ENCODE measurements at regions not wholly inside any gene's neighbourhood (a gene's known extent, or its start where the extent isn't known, plus 50 kb on each side); places are given as distances from the start of the nearest gene placed in this dataset.

GRCh38 chr15:37490707-37491106, 390.4 kb upstream of the MEIS2 start:
- H3K4me1 ChIP-seq (ENCODE audit: control insufficient read depth, insufficient read depth, low read length, unreplicated experiment): no peaks in the 10 kb centered on the region
- no peaks in the 10 kb centered on the region for H3K27me3 ChIP-seq (ENCODE audit: insufficient read depth, low read length)
- no peaks in the 10 kb centered on the region for H3K79me2 ChIP-seq (ENCODE audit: control insufficient read depth, insufficient read depth, low read length, unreplicated experiment)
- H3K4me3 ChIP-seq (ENCODE audit: low read depth, low read length): no peak overlapping the region
- H3K27ac ChIP-seq (ENCODE audit: low read depth, low read length): no peak overlapping the region
- H3K36me3 ChIP-seq (ENCODE audit: insufficient read depth, low read length): no peaks in the 10 kb centered on the region
- H2AFZ ChIP-seq (ENCODE audit: low read length, unreplicated experiment): no peak overlapping the region

GRCh38 chr15:37516621-37517020, 416.3 kb upstream of the MEIS2 start:
- no peaks in the 10 kb centered on the region for H3K27me3 ChIP-seq (ENCODE audit: insufficient read depth, low read length)
- no peak overlapping the region for H2AFZ ChIP-seq (ENCODE audit: low read length, unreplicated experiment)
- H3K79me2 ChIP-seq (ENCODE audit: control insufficient read depth, insufficient read depth, low read length, unreplicated experiment): no peaks in the 10 kb centered on the region
- H3K4me3 ChIP-seq (ENCODE audit: low read depth, low read length): no peak overlapping the region
- no peaks in the 10 kb centered on the region for H3K36me3 ChIP-seq (ENCODE audit: insufficient read depth, low read length)
- no peaks in the 10 kb centered on the region for H3K4me1 ChIP-seq (ENCODE audit: control insufficient read depth, insufficient read depth, low read length, unreplicated experiment)
- no peak overlapping the region for H3K27ac ChIP-seq (ENCODE audit: low read depth, low read length)

GRCh38 chr15:37517191-37517895, 417.0 kb upstream of the MEIS2 start:
- Histone ChIP-seq H3K79me2 (ENCODE audit: control insufficient read depth, insufficient read depth, low read length, unreplicated experiment) (no peaks in the 10 kb centered on the region), H3K4me1 (ENCODE audit: control insufficient read depth, insufficient read depth, low read length, unreplicated experiment) (no peaks in the 10 kb centered on the region), H3K27ac (ENCODE audit: low read depth, low read length) (no peak overlapping the region), H3K4me3 (ENCODE audit: low read depth, low read length) (no peak overlapping the region), H3K36me3 (ENCODE audit: insufficient read depth, low read length) (no peaks in the 10 kb centered on the region), H3K27me3 (ENCODE audit: insufficient read depth, low read length) (no peaks in the 10 kb centered on the region), H2AFZ (ENCODE audit: low read length, unreplicated experiment) (no peak overlapping the region)

GRCh38 chr15:37518436-37518835, 416.0 kb upstream of the TMCO5A start:
- no peaks in the 10 kb centered on the region for H3K4me1 ChIP-seq (ENCODE audit: control insufficient read depth, insufficient read depth, low read length, unreplicated experiment)
- H2AFZ ChIP-seq (ENCODE audit: low read length, unreplicated experiment): no peak overlapping the region
- H3K36me3 ChIP-seq (ENCODE audit: insufficient read depth, low read length): no peaks in the 10 kb centered on the region
- no peaks in the 10 kb centered on the region for H3K79me2 ChIP-seq (ENCODE audit: control insufficient read depth, insufficient read depth, low read length, unreplicated experiment)
- H3K4me3 ChIP-seq (ENCODE audit: low read depth, low read length): no peak overlapping the region
- H3K27me3 ChIP-seq (ENCODE audit: insufficient read depth, low read length): no peaks in the 10 kb centered on the region
- no peak overlapping the region for H3K27ac ChIP-seq (ENCODE audit: low read depth, low read length)

GRCh38 chr15:37520026-37520425, 414.4 kb upstream of the TMCO5A start:
- H3K27ac ChIP-seq (ENCODE audit: low read depth, low read length): no peak overlapping the region
- no peaks in the 10 kb centered on the region for H3K27me3 ChIP-seq (ENCODE audit: insufficient read depth, low read length)
- H3K4me1 ChIP-seq (ENCODE audit: control insufficient read depth, insufficient read depth, low read length, unreplicated experiment): no peaks in the 10 kb centered on the region
- no peak overlapping the region for H3K4me3 ChIP-seq (ENCODE audit: low read depth, low read length)
- H2AFZ ChIP-seq (ENCODE audit: low read length, unreplicated experiment): no peak overlapping the region
- H3K36me3 ChIP-seq (ENCODE audit: insufficient read depth, low read length): no peaks in the 10 kb centered on the region
- no peaks in the 10 kb centered on the region for H3K79me2 ChIP-seq (ENCODE audit: control insufficient read depth, insufficient read depth, low read length, unreplicated experiment)

GRCh38 chr15:37520882-37521281, 413.6 kb upstream of the TMCO5A start:
- no peaks in the 10 kb centered on the region for H3K27me3 ChIP-seq (ENCODE audit: insufficient read depth, low read length)
- H3K79me2 ChIP-seq (ENCODE audit: control insufficient read depth, insufficient read depth, low read length, unreplicated experiment): no peaks in the 10 kb centered on the region
- H3K27ac ChIP-seq (ENCODE audit: low read depth, low read length): no peak overlapping the region
- H3K36me3 ChIP-seq (ENCODE audit: insufficient read depth, low read length): no peaks in the 10 kb centered on the region
- H2AFZ ChIP-seq (ENCODE audit: low read length, unreplicated experiment): no peak overlapping the region
- no peak overlapping the region for H3K4me3 ChIP-seq (ENCODE audit: low read depth, low read length)
- H3K4me1 ChIP-seq (ENCODE audit: control insufficient read depth, insufficient read depth, low read length, unreplicated experiment): no peaks in the 10 kb centered on the region

- no peaks in the 10 kb centered on the region for H3K36me3 ChIP-seq (ENCODE audit: insufficient read depth, low read length)
- H3K27ac ChIP-seq (ENCODE audit: low read depth, low read length): no peak overlapping the region
- H3K27me3 ChIP-seq (ENCODE audit: insufficient read depth, low read length): no peaks in the 10 kb centered on the region
- no peaks in the 10 kb centered on the region for H3K79me2 ChIP-seq (ENCODE audit: control insufficient read depth, insufficient read depth, low read length, unreplicated experiment)
- no peak overlapping the region for H2AFZ ChIP-seq (ENCODE audit: low read length, unreplicated experiment)
- H3K4me1 ChIP-seq (ENCODE audit: control insufficient read depth, insufficient read depth, low read length, unreplicated experiment): no peaks in the 10 kb centered on the region
- no peak overlapping the region for H3K4me3 ChIP-seq (ENCODE audit: low read depth, low read length)
Measured at GRCh38 chr15:37524601-37525000, 409.8 kb upstream of the TMCO5A start.

GRCh38 chr15:37528432-37528831, 406.0 kb upstream of the TMCO5A start:
- no peaks in the 10 kb centered on the region for H3K4me1 ChIP-seq (ENCODE audit: control insufficient read depth, insufficient read depth, low read length, unreplicated experiment)
- H3K27ac ChIP-seq (ENCODE audit: low read depth, low read length): no peak overlapping the region
- H3K36me3 ChIP-seq (ENCODE audit: insufficient read depth, low read length): no peaks in the 10 kb centered on the region
- no peaks in the 10 kb centered on the region for H3K27me3 ChIP-seq (ENCODE audit: insufficient read depth, low read length)
- no peak overlapping the region for H2AFZ ChIP-seq (ENCODE audit: low read length, unreplicated experiment)
- no peak overlapping the region for H3K4me3 ChIP-seq (ENCODE audit: low read depth, low read length)
- no peaks in the 10 kb centered on the region for H3K79me2 ChIP-seq (ENCODE audit: control insufficient read depth, insufficient read depth, low read length, unreplicated experiment)

- H3K79me2 ChIP-seq (ENCODE audit: control insufficient read depth, insufficient read depth, low read length, unreplicated experiment): no peaks in the 10 kb centered on the region
- no peak overlapping the region for H3K4me3 ChIP-seq (ENCODE audit: low read depth, low read length)
- no peaks in the 10 kb centered on the region for H3K27me3 ChIP-seq (ENCODE audit: insufficient read depth, low read length)
- no peak overlapping the region for H3K27ac ChIP-seq (ENCODE audit: low read depth, low read length)
- H3K36me3 ChIP-seq (ENCODE audit: insufficient read depth, low read length): no peaks in the 10 kb centered on the region
- no peak overlapping the region for H2AFZ ChIP-seq (ENCODE audit: low read length, unreplicated experiment)
- H3K4me1 ChIP-seq (ENCODE audit: control insufficient read depth, insufficient read depth, low read length, unreplicated experiment): no peaks in the 10 kb centered on the region
Measured at GRCh38 chr15:37536967-37537605, 397.4 kb upstream of the TMCO5A start.

GRCh38 chr15:37537802-37538201, 396.6 kb upstream of the TMCO5A start:
- Histone ChIP-seq H3K27ac (ENCODE audit: low read depth, low read length) (no peak overlapping the region), H3K4me3 (ENCODE audit: low read depth, low read length) (no peak overlapping the region)

GRCh38 chr15:37548116-37548515, 386.3 kb upstream of the TMCO5A start:
- H2AFZ ChIP-seq (ENCODE audit: low read length, unreplicated experiment): no peak overlapping the region
- no peak overlapping the region for H3K27ac ChIP-seq (ENCODE audit: low read depth, low read length)
- H3K36me3 ChIP-seq (ENCODE audit: insufficient read depth, low read length): no peaks in the 10 kb centered on the region
- no peaks in the 10 kb centered on the region for H3K79me2 ChIP-seq (ENCODE audit: control insufficient read depth, insufficient read depth, low read length, unreplicated experiment)
- no peaks in the 10 kb centered on the region for H3K27me3 ChIP-seq (ENCODE audit: insufficient read depth, low read length)
- no peaks in the 10 kb centered on the region for H3K4me1 ChIP-seq (ENCODE audit: control insufficient read depth, insufficient read depth, low read length, unreplicated experiment)
- H3K4me3 ChIP-seq (ENCODE audit: low read depth, low read length): no peak overlapping the region

More at GRCh38 chr15:37537802-37538201, 396.6 kb upstream of the TMCO5A start:
- Histone ChIP-seq H3K27me3 (ENCODE audit: insufficient read depth, low read length) (no peaks in the 10 kb centered on the region), H3K36me3 (ENCODE audit: insufficient read depth, low read length) (no peaks in the 10 kb centered on the region), H3K79me2 (ENCODE audit: control insufficient read depth, insufficient read depth, low read length, unreplicated experiment) (no peaks in the 10 kb centered on the region), H2AFZ (ENCODE audit: low read length, unreplicated experiment) (no peak overlapping the region), H3K4me1 (ENCODE audit: control insufficient read depth, insufficient read depth, low read length, unreplicated experiment) (no peaks in the 10 kb centered on the region)

Measured in ACC112 (cell line).